Fibroblast of the aortic adventitia (primary cell): ENCODE measurements at regions not wholly inside any gene's neighbourhood (a gene's known extent, or its start where the extent isn't known, plus 50 kb on each side); places are given as distances from the start of the nearest gene placed in this dataset.
"Not testable (repeated sequence)": the region's sequence is repeated elsewhere in the genome, so short reads cannot be mapped to it uniquely, and the experiment has no call there.

Source experiments
- DNase-seq: peaks from one replicate; pipeline ENCODE4 v3.0.0-alpha.2; 2010; ENCODE audit warnings: low read depth
- H3K4me3 ChIP-seq: 2 replicates; pipeline ENCODE4 v1.5.1; 2011; ENCODE audit warnings: low read depth, mild to moderate bottlenecking, control low read depth, low read length, moderate library complexity
- TF ChIP-seq, protein P1 (sequence below): IDR thresholded peaks from 2 replicates; pipeline ENCODE4 v1.5.1; 2011; ENCODE audit warnings: mild to moderate bottlenecking, low read length, control low read depth, inconsistent platforms; ENCODE audit not compliant: insufficient read depth

DNA sequence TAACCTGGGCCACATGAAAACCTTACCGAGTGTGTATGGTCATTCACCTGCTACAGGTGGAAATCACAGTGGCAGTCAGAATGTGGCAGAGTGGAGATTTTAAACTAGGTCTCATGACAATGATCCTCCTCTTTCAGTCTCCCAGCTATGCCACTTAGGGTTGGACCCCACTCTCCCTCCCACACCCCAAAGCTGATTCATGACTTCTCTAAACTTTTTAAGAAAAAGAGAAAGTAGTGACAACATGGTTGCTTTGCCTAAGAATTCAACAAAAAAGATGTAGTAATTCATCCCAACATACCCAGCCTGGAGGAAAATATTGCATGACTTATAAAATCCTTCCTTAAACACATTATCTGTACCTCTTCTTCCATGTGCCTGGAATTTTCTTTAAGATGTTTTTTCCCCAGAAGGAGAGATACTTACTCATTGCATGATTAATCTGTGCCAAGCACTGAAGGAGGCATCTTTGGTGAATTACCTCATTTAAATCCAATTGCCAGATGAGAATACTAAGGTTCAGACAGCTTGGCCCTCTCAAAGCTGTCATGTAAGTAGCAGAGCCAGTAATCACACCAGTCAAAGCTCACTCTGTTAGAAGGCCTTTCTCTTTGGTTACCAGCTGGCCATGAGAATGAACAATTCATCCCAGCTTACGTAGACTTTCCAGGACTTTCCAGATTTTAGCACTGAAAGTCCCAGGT, 119.9 kb downstream of the COPRS start:
- DNase-seq: peak; percentile 96
- TF ChIP-seq, protein P1, sequence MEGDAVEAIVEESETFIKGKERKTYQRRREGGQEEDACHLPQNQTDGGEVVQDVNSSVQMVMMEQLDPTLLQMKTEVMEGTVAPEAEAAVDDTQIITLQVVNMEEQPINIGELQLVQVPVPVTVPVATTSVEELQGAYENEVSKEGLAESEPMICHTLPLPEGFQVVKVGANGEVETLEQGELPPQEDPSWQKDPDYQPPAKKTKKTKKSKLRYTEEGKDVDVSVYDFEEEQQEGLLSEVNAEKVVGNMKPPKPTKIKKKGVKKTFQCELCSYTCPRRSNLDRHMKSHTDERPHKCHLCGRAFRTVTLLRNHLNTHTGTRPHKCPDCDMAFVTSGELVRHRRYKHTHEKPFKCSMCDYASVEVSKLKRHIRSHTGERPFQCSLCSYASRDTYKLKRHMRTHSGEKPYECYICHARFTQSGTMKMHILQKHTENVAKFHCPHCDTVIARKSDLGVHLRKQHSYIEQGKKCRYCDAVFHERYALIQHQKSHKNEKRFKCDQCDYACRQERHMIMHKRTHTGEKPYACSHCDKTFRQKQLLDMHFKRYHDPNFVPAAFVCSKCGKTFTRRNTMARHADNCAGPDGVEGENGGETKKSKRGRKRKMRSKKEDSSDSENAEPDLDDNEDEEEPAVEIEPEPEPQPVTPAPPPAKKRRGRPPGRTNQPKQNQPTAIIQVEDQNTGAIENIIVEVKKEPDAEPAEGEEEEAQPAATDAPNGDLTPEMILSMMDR: no peak
- no peak overlapping the region for H3K4me3 ChIP-seq

DNA sequence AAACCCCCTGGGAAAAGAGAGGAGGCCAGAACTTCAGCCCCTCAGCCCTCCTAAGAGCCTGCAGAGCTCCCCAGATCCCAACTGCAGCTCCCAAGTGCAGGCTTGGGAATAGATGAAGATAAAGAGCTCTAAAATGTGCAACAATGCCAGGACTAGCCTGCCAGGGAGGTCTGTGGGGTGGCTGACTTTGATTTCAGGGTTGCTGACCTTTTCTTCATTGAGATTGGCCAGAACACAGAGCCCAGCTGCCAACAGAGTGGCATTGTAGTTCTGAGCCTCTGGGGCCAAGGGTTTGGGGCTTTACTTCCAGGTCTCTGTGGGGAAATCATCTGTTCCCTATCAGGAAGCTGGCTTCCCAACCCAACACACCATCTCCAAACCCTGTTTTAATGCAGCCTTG, 120.6 kb downstream of the COPRS start:
- DNase-seq: no peak
- TF ChIP-seq, protein P1: no peak
- no peak overlapping the region for H3K4me3 ChIP-seq

DNA sequence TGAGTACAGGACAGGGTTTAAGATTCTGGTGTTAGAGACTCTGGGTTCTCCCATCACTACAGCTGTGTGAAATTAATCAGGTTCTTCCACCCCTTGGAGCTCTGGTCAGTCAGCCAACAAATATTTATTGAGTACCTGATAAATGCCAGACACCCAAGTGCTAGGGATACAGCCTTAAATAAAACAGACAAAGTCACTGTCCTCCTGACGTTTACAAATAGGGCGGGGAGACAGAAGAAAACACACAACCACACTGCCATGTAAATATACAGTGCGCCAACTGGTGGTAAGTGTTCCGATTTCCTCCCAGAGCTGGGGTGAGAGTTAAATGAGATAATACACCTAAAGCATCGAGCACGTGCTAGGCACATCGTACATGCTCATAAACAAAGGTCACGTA, 121.0 kb downstream of the COPRS start:
- no peak overlapping the region for H3K4me3 ChIP-seq
- TF ChIP-seq, protein P1: no peak
- no peak for DNase-seq

DNA sequence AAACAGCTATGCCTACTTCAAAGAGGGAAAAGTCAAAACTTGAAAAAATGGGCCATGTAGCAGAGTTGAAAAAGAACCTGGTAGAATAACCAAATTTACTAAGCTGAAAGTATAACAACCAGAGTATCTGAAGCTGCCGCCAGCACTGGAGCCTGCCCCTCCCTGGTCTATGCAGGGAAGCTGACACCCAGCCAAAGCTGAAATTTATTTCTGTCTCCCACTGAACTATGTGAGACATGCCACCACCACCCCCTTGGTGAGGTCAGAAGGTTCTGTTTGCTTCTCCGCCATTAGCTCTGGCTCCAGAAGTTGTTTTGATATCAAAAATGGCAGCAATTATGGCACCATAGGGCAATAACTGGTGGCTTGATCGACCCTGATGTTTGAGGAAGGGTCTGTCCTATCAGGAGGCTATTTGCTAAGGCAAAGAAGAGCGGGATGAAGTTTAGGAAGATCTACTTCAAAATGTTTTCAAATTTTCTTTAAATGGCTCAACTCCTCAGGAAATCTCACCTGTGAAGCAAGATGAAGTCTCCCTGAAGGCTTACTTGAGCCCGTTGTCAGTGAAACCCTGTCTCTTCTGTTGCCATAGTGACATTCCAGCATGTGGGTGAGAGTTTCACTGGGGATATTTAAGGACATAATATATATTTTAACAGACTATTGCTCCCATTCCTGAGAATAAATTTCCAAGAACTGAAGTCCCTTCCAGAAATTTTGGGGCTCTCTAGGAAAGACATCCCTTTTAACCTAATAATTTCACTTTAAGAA, 122.0 kb downstream of the COPRS start:
- TF ChIP-seq, protein P1: no peak
- no peak overlapping the region for H3K4me3 ChIP-seq
- DNase-seq: no peak

DNA sequence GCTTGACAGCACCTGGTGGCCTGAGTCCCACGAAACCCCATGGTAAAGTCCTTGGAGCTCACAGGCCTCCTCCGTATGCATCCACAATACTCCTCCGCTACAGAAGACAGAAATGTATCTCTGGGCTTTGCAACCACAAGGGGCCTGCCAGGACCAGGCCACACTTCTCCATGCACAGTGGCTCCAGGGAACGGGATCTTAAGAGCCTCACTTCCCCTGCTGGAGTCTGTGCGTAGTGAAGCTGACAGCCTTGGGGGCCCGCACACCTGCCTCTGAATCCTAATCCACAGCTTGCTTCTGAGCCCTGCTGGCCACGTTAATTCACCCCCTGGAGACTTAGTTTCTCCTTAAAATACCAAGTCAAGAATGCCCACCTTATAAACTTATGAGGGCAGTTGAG, 125.7 kb downstream of the COPRS start:
- TF ChIP-seq, protein P1: no peak
- no peak overlapping the region for H3K4me3 ChIP-seq
- no peak for DNase-seq

DNA sequence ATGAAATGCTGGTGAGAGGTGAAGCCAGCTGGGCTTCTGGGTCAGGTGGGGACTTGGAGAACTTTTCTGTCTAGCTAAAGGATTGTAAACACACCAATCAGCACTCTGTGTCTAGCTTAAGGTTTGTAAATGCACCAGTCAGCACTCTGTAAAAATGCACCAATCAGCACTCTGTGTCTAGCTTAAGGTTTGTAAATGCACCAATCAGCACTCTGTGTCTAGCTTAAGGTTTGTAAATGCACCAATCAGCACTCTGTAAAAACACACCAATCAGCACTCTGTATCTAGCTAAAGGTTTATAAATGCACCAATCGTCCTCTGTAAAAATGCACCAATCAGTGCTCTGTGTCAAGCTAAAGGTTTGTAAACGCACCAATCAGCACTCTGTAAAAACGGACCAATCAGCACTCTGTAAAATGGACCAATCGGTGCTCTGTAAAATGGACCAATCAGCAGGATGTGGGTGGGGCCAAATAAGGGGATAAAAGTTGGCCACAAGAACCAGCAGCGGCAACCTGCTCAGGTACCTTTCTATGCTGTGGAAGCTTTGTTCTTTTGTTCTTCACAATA, 127.4 kb downstream of the COPRS start:
- H3K4me3 ChIP-seq, DNase-seq: not testable (repeated sequence)

DNA sequence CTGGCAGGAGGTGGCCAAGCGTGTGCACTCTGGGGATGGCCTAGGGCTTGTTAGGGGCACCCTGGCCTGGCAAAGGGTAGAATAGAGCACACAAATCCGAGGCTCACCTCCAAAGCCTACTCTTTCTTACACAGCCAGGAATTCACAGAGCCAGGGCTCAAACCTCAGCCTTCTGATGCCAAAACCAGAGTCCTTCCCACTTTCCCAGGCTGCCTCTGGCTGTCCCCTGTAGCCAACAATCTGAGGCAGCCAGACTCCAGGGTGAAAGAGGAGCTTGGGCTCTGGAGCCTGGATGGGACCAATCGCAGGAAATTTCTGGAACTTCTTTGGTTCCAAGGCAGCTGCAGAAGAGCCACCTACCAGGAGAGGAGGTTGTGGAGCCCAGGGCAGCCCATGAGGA, 127.9 kb downstream of the COPRS start:
- DNase-seq: no peak
- TF ChIP-seq, protein P1: no peak
- no peak overlapping the region for H3K4me3 ChIP-seq
